ENCODE measurements at regions not wholly inside any gene's neighbourhood (a gene's known extent, or its start where the extent isn't known, plus 50 kb on each side); places are given as distances from the start of the nearest gene placed in this dataset.
"Not testable (repeated sequence)": the region's sequence is repeated elsewhere in the genome, so short reads cannot be mapped to it uniquely, and the experiment has no call there.

- no peak for DNase-seq
These were observed 758.4 kb upstream of the SLITRK1 start for GRCh38 chr13:84640691-84641090.

DNA sequence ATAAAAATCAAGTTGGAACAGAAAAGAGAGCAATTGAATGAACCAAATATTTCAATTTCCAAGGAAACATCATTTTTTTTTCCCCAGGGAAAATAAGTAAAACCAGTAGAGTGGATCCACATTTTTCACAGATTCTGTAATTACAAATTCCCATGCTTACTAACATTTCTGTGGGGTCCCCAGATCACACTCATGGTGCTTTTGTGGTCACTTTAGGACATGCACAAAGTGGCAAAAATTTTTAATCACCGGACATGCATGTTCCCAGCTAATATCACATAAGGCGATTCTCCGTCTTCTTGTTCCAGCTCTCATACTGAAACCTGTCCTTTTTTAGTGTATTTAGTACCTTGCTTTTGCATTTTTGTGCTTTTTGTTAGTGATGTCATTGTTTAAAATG is 748.2 kb upstream of the SLITRK1 start:
- no peak for DNase-seq

- DNase-seq, result no peak
These were observed 734.6 kb upstream of the SLITRK1 start for GRCh38 chr13:84616864-84617263.

GRCh38 chr13:84609716-84610115 is 727.4 kb upstream of the SLITRK1 start:
- DNase-seq, result no peak

DNA sequence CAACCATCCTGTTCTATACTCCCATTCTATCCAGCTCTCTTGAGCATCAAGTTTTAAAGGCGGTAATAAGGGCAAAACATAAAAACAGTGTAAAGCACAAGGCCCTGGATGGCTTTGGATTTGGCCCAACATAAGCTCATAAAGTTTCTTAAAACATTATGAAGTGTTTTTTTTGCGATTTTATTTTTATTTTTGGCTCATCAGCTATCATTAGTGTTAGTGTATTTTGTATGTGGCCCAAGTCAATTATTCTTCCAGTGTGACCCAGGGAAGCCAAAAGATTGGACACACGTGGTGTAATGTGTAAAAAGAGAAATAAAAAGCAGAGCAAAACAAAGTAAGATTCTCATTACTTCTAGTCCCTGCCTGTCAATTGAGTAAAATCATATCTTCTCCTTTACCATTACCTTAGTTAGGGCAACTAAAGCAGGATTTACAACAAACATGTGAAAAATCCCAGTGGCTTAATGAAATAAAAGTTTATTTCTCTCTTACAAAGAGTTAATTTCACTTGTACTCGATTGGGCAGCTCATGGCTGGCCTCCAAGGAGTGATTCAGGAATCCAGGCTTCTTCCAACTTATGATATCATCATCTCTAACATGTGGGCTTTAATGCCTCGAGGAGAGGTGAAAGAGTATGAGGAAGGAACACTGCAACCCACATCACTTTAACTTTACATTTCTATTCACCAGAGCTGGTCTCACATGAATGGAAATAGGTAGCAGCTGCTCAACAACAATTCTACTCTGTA is 725.2 kb upstream of the SLITRK1 start:
- DNase-seq, result no peak

DNA sequence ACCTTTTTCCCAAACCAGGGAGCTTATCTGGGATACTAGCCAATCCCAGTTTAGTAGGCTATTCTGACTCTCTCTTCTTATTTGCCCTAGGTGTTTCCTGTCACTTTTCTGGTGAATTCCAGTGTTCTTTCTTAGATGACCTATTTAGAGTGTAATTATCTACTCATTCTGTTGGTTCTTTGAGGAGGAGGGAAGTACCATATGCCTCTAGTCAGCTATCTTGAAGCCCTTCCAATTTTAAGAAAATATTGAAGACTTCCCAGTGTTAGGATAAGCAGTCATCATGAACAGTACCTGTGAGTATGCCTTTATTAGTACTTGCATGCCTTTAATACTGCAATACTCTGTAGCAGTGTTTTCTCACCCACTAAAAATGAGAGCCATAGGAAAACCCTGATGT is 724.3 kb upstream of the SLITRK1 start:
- DNase-seq, result no peak

DNA sequence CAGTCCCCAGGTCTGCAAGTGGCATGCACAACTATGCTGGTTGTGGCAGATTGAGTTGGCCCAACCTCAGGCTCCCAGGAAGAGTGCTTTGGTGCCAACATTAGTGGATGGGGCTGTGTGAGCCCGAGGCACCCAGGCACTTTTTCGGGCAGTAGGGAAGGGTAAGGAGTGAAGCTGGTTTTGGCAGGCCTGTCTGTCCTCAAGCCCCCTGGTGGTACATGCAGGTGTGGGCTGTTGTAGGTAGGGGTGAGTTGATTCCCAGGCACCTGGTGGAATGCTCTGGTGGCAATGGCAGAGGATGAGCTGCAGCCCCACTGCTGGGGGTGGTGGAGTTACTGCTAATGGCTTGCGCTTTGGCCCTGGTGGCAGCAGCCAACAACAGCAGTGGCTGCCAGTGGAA is 723.7 kb upstream of the SLITRK1 start:
- no peak for DNase-seq

GRCh38 chr13:84591444-84591843 is 709.2 kb upstream of the SLITRK1 start:
- no peak for DNase-seq

DNA sequence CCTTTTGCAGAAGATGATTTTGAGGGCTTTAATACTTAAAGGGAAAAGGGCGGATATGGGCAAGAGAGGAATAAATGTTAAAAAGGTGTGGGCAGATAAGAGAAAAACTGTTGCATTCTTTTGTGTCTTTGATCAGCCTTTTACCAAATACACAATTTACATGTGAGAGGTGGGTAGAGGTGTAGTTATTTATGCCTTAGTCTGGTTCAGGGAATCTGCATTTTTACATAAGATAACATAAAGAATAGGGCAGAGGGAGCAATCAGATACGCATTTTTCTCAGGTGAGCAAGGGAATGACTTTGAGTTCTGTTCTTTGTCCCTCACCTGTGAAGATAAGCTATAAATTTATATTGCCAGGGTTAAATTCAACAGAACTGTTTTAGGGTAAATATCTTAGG is 708.4 kb upstream of the SLITRK1 start:
- DNase-seq, result no peak

DNA sequence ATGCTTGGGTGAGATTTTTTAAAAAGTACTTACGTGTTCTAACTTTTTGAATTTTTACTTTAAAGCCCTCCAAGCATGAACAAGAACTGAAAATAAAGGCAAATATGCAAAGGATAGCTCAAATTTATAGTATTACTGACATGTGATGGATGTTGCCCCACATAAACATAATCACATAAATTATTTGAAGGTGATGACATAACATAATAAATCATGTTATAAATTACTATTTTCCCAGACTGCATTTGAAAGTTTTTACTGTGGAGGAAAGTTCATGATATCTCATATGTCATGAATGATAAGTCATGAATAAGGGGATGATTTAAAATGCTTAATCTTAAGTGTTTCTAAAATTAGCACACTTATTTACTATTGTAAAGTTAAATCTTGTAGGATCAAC is 705.7 kb upstream of the SLITRK1 start:
- no peak for DNase-seq

GRCh38 chr13:84579901-84580300 is 697.6 kb upstream of the SLITRK1 start:
- DNase-seq, result not testable (repeated sequence)

DNA sequence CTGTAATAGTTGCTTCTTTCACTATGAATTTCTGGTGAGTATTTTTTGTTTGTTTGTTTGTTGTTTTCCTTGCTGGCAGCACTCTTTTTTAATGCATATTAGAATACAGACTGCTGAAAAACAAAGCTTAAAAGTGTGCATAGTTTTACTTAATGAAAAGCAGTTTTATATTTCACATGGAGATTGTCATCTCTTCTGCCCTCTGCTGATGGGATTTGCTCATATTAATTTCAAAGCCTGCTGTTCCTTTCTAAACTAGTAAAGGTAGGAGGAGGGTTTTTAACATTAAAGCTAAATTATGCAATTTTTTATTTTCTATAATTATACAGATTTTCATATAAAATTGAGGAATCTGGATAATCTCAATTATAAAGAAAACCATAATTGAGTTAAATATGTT is 692.6 kb upstream of the SLITRK1 start:
- DNase-seq, result no peak

- no peak for DNase-seq
These were observed 689.0 kb upstream of the SLITRK1 start for GRCh38 chr13:84571264-84571663.

DNA sequence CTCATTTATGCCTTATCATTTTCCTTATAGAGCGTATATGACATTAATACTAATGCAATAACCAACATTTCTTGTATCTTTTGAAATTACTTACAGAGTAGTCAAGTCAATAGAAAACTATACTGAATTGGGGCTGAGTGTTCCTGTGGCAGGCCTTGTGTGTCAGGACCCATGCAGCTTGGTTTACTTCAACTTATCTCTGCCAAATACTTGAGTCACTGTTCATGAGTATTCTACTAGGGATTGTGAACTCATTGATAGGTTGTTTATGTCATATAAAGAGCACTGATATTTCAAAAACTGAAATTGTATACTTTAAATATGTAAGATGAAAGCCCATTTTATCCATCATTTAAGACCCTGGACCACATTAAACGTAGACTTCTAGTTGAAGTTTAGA is 688.6 kb upstream of the SLITRK1 start:
- DNase-seq, result no peak

- DNase-seq, result no peak
These were observed 687.1 kb upstream of the SLITRK1 start for GRCh38 chr13:84569366-84569765.

DNA sequence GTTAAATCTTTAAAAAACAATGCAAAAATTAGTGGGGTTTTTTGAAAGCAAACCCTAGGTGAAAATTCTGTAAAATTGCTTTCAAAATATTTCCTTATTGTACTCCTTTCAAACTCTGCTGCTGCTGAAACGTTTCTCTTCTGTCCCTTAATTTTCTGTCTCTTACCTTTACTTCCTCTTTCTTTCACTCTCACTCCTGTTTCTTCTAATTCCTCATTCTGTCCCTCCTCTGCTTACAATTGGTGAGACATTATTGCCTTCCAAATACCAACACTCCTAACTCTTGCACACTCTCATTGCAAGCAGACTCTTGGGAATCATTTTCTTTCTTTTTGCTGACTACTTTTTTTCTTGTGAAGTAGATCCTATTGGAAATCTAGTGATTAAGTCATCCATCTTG is 685.6 kb upstream of the SLITRK1 start:
- DNase-seq, result no peak

- DNase-seq, result no peak
These were observed 684.5 kb upstream of the SLITRK1 start for GRCh38 chr13:84566780-84567179.

GRCh38 chr13:84563611-84564010 is 681.3 kb upstream of the SLITRK1 start:
- DNase-seq, result no peak

DNA sequence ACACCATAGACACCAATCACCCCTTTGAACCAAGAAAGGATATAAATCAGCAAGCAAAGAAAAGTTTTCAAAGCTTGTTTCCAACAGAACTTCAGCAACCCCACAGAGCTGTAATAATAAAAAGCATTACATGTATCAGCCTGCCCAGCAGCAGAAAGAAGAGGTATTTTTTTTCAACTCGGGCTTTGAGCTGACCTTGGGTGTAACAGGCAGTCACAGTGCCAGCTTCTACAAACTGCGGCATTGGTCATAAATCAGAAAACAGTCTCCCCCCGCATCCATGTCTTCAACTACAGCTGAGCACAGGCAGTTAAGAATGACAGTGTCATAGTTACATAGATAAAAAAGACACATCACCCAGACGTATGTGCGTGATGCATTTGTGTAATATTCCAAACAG is 671.0 kb upstream of the SLITRK1 start:
- DNase-seq, result no peak

- no peak for DNase-seq
These were observed 661.7 kb upstream of the SLITRK1 start for GRCh38 chr13:84543962-84544361.

- no peak for DNase-seq
These were observed 660.1 kb upstream of the SLITRK1 start for GRCh38 chr13:84542348-84542747.

DNA sequence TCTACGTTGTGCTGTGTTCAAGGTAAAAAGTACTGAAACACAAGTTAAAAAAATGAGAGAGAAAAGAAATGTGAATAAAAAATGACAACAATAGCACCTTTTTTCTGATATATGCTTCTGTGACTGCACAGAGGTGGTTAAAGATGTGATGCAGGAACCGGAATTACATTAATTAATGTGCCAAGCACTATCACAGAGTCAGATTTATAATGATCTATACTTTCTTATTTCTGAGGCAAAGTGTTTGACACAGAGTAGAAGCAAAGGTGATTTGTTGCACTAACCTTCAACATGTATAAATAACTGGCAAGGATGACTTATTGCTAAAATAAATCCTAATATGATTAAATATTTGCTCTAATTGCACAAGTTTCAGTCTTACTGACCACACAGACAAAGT is 654.6 kb upstream of the SLITRK1 start:
- no peak for DNase-seq

- no peak for DNase-seq
These were observed 646.3 kb upstream of the SLITRK1 start for GRCh38 chr13:84528408-84529070.

DNA sequence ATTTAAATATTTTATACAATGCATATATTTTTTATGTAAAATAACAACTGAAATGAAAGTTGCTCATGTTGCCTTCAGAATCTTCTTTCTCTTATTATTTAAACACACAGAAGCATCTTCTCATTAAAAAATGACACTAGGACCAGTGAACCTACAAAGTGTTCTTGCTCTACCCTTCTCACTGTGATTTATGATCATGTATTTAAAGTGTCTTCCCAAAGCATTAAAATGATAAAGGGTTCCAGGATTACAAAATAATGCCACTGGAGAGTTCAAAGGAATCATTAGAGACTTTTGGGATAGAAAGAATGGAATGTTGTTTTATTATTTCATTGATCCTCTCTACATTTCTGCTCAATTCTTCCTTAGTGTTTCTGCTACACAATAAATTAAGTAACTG is 643.6 kb upstream of the SLITRK1 start:
- DNase-seq, result no peak

- DNase-seq, result no peak
These were observed 642.3 kb upstream of the SLITRK1 start for GRCh38 chr13:84524586-84524985.
